ENCODE measurements at regions not wholly inside any gene's neighbourhood (a gene's known extent, or its start where the extent isn't known, plus 50 kb on each side); places are given as distances from the start of the nearest gene placed in this dataset.

DNA sequence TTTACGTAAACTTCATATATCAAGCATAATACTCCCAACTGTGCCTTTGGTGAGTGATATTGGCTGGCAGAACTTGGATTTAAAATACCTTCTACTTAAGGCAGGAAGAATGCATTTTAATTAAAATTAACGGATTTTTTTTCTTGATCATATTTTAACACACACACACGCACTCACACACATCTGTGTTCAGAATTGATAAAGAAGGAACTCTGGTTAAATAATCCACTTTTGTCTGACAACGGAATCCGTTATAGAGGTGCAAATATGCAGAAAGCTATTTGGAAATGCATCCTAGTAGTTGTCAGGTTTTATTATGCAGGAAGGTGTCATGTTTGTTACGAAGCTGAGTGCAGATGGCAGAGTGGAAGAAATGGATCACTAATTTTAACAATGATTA, 105.5 kb upstream of the ZNF536 start:
- TF ChIP-seq, protein P1, sequence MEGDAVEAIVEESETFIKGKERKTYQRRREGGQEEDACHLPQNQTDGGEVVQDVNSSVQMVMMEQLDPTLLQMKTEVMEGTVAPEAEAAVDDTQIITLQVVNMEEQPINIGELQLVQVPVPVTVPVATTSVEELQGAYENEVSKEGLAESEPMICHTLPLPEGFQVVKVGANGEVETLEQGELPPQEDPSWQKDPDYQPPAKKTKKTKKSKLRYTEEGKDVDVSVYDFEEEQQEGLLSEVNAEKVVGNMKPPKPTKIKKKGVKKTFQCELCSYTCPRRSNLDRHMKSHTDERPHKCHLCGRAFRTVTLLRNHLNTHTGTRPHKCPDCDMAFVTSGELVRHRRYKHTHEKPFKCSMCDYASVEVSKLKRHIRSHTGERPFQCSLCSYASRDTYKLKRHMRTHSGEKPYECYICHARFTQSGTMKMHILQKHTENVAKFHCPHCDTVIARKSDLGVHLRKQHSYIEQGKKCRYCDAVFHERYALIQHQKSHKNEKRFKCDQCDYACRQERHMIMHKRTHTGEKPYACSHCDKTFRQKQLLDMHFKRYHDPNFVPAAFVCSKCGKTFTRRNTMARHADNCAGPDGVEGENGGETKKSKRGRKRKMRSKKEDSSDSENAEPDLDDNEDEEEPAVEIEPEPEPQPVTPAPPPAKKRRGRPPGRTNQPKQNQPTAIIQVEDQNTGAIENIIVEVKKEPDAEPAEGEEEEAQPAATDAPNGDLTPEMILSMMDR (IDR thresholded peaks at IDR 0.05; ENCODE audit: low read depth, low read length): no peak
- no peak for TF ChIP-seq EZH2phosphoT487 (IDR thresholded peaks at IDR 0.05; ENCODE audit: low read depth)

Data from OCI-LY3 (cell line).